IPS DF 4.7 (cell line): ENCODE measurements at regions not wholly inside any gene's neighbourhood (a gene's known extent, or its start where the extent isn't known, plus 50 kb on each side); places are given as distances from the start of the nearest gene placed in this dataset.

Source experiments
- DNase-seq: peaks from one replicate; pipeline ENCODE4 v3.0.0-alpha.2; 2013; ENCODE audit warnings: low spot score; ENCODE audit errors: extremely low read depth

DNA sequence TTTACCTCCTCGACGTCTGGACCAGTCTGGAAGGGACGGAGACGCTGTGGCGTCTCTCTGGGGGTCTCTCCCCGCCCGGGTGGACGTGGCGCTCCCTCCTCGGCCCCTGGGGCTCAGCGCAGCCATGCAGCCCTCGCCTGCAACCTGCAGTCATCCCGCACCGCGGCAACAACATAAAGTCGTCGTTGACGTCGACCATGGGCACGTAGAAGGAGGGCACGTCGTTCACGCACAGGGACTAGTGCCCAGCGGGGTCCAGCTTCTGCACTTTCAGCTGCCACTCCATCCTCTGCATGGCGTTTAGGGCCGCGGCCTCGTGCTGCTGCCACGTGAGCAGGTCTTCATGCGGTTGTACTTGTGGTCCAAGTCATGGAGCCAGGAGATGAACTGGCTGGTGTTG is 889.6 kb upstream of the LRRTM1 start:
- DNase-seq: no peak

DNA sequence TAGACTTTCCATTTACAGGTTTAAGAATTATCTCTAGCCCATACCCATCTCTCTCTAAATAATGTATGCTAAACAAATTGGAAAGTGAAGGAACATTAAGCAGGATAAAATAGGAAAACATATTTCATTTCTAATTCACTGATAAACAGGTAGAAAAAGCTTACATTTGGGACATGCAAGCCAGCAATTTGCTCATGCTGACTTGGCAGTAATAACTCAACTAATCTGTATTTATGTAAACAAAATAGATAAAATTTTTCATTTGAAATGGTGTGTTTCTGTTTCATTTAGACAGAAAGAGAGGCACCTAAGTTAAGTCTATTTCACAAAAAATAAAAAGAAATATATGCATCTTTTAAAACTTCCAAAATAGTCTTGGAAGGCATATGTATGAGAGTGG is 877.3 kb upstream of the LRRTM1 start:
- DNase-seq: no peak

DNA sequence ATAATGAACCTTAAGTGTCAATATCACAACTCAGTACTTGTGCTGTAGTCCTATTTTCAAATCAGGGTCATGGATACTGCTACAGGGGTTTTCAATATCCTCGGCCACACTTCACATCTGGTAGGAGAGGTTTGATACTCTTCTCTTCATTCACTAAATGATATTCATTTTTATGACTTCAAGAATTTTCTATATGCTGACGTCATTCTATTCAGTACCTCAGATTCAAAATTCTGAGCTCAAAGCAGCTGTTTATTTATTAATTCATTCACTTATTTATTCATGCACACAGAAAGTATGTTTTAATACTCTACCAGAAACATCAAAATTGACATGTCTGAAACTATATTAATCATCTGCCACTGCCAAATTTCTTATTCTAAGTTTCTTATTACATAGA is 866.9 kb upstream of the LRRTM1 start:
- DNase-seq: no peak

DNA sequence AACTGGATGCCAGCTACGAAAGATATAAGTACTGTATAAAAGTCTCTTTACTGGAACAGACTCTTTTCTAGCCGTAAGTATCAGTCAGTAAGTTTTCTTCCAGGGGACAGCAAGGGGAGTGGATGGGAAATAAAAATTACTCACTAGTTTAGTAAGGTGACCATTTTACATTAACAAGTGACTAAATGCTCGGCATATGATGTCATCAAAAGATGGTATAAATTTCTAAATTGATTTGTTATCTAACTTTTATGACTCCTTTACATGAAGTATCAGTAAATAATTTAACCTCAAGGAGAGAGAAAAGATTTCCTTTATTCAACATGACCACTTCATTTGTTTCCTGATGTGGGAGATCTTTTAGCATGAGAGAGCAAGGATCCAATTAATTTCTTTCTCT is 859.0 kb upstream of the LRRTM1 start:
- DNase-seq: no peak

DNA sequence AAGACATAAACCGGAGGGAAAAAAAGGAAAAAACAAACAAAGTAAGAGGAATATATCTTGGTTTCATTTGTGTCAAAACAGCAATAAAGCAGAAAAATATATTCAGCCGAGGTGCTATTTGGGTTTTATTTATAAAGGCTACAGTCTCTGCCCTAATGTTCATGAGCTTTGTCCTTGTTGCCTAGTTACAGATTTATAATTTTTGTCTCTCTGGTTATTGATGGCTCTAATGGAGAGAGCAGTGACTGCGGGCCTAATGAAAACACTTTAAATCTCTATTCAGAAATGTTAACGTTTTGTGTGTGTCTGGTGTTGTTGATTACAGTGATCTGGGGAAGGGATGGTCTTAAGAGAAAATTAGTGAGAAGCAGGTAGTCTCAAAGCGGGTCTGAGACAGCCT is 854.0 kb upstream of the LRRTM1 start:
- DNase-seq: no peak

DNA sequence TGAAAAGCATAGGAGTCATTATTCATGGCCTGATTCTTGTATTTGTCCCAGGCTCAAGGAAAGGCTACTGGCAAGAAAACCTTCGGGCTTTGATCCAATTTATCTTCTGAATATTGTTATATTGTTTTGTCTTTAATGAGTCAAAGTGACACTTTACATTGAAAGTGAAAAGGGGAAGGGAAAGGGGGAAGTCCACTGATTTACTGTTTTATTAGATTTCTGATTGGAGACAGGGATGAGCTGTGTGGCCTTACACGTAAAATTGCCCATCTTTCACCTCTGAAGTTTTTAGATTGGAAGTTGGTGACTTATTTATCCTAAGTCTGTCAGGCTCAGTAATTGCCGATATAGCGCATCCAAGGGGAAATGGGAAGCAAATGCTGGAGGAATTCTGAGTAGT is 843.8 kb upstream of the LRRTM1 start:
- no peak for DNase-seq

DNA sequence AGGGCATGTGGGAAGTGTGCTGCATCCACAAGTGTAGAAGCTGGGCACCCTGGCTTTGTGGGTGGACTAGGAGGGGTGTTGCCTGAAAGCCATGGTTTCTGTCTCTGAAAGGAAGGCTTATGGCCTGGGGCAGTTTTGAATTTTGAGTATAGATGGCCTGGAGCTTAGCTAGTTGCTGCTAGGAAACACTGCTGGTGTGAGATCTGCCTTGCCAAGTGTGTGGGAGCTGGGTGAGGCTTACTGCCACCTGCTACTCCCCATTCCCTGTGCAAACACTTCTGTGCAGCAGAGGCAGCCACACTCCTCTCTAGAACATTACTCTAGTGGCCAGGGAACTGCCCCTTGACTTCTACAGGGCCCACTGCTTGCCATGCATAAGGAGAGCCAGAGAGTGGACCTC is 831.7 kb upstream of the LRRTM1 start:
- no peak for DNase-seq

DNA sequence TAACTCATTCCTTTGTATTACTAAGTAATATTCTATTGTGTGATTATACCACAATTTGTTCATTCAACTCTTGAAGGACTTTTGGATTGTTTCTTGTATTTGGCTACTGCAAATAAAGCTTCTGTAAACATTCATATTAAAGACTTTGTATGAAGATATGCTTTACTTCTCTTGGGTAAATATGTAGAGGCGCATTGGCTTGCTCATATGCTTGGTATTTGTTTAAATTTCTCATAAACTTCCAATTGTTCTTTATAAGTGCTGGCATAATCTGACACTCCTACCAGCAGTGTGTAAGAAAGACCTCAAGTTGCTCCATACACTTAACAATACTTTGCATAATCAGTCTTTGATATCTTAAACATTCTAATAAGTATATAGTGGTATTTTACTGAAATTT is 792.8 kb upstream of the LRRTM1 start:
- no peak for DNase-seq

DNA sequence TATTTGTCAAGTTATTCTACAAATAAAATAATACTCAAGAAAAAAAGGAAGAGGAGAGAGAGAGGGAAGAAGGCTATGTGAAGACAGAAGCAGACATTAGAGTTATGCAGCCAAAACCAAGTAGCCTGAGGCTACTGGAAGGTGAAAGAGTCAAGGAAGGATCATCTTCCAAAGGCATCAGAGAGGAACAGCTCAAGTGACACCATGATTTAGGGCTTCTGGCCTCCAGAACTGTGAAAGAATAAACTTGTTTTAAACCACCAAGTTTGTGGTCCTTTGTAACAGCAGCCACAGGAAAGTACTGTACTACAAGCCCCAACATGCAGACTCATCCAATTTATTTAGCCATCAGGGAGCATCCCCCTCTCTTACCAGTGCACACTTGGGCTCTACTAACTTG is 788.5 kb upstream of the LRRTM1 start:
- no peak for DNase-seq

DNA sequence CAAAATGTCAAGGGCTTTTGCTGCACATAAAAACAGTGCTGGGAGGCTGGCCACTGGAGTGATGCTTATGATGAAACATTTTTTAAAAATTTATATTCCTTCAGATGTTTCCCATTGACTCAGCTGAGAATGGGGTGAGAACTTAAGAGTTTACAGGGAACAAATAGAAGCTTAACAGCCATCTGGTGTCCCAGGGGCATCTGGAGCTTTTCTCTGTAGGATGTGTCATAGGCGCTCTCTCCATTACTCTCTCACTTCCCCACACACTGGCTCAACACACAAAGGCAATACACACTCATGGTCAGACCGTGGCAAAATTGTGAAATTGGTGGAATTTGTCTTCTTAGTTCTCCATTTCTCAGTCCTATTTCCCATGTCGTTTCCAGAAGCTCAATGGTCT is 783.1 kb upstream of the LRRTM1 start:
- no peak for DNase-seq

DNA sequence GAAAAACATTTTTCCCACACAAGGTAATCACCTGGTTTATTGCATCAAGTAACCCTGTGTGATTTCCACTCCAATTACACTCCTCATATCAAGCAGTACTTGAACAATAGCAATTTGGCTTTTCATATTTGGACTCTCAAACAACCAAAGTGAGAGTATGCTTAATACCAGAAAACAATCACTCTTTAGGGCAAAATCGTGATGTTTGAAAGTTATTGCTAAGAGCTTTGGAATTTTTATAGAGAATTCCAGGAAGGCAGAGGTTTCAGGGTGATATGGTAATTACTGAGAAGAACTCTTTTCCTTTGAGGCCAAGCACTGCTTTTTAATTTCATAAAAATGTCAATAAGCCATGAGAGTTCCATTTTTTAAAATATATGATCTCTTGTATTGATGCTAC is 779.5 kb upstream of the LRRTM1 start:
- no peak for DNase-seq

DNA sequence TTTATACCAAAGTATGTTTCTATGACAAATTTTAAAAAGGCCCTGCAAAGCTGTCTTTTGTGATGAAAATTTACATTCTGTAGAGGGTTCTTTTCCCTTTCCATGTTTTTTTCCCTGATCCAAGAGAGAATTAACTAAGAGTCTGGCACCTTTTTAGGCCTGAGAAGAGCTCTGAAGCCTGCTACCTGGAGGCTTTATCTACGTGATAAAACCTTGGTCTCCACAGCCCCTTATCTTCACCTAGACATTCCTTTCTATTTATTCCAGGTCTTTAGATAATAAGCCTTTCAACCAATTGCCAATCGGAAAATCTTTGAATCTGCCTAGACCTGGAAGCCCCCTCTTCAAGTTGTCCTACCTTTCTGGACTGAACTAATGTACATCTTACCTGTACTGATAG is 774.1 kb upstream of the LRRTM1 start:
- no peak for DNase-seq

DNA sequence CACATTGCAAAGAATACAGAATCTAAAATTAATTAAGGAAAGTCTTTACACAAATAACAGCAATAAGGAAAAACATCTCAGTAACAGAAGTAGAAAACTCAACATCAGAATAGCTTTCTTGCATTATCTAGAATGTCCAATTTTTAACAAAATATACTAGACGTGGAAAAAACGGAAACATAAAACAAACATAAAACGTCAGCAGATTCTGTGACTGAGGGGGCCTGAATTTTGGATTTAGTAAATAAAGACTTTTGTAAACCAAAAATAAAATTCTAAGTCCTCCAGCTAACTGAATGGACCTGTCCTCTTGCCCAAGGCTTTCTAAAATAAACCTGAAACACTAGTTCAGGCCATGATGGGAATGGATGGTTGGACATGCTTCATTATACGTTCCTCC is 773.5 kb upstream of the LRRTM1 start:
- no peak for DNase-seq

DNA sequence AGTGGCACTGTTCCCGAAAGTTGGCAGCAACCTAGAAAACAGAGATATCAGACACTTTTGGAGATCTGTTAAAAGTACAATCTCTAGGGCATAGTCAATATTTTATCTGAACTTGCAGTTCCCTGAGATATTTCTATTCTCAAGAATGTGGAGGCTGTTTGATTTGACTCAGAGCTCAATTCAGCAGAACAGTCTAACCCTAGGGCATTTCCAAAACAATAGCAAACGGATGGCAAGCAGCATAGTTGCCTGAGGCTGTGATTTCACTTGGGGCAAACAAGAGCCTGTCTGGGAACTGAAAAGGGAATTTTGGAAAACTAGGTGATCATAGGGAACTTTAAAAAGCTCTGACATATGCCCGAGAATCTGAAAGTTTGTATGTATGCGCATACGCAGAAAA is 772.8 kb upstream of the LRRTM1 start:
- peak; percentile 25 for DNase-seq

DNA sequence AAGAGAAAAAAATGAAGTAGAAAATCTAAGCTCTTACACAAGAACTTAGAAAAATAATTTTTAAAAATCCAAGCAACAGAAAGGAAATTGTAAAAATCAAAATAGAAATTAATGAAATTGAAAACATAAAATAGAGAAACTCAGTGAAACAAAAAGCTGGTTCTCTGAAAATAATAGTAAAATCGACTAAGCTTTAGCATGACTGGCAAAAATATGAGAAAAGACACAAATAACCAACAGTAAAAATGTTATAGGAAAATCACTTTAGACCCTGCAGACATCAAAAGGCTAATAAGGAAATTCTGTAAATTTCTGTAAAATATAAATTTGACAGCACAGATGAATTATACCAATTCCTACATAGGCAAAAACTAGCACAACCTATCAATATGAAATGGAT is 768.9 kb upstream of the LRRTM1 start:
- DNase-seq: no peak

DNA sequence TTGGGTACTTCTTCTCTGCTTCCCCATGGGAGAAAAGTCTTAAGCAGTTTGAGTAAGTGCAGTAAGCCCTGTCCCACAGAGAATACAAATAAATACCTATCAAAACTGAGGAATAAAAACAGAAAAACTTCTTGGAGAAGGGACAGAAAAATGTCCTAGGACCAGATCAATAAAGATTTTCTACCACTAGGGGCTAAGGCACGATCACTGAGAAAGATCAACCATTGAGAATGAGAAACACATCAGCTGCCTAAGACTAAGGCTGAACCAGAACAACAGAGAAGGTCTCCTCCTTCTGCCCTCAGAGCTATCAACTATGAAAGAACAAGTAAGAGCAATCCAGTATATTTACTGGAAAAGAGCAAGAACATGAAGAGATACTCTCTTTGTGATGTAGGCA is 763.6 kb upstream of the LRRTM1 start:
- no peak for DNase-seq

DNA sequence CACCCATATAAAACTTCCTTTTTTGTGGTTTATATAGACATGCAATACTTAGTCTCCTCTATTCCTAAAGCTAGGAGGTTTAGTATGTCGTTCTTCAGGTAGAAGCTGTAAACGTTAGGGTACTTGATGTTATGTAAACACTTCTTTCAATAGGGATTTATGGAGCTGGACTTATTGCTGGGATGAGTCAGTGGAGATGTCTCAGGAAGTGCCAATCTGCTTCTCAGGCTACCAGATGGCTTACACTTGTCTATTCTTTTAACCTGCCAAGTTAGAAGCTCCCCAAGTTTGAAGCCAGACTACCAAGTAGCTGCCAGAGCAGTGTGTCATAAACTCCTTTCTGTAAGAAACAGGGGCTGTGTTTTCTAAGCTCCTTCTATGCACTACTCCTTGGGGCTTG is 756.5 kb upstream of the LRRTM1 start:
- DNase-seq: no peak

DNA sequence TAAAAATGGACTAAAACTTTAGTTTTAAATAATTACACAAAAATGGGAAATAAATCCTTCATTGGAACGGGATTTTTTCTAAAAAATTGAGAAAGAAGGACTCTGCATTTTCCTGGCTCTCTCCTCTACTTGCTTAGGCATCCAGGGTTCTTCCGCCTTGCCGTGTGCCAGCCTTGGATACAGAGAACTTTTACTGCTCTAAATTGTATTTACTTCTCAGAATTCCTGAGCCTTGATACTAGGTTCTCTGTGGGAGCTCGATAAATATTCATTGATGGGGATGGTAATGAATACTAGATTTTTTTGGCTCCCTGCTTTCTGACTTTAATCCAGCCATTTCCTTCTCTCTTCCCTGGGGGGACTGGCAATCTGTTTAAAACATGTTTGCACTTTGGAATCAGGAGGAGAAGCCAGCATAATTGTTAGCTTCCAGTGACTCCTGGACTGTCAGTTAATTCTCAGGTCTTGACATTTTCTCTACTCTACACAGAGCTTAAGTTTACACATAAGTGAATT is 746.1 kb upstream of the LRRTM1 start:
- DNase-seq: no peak

DNA sequence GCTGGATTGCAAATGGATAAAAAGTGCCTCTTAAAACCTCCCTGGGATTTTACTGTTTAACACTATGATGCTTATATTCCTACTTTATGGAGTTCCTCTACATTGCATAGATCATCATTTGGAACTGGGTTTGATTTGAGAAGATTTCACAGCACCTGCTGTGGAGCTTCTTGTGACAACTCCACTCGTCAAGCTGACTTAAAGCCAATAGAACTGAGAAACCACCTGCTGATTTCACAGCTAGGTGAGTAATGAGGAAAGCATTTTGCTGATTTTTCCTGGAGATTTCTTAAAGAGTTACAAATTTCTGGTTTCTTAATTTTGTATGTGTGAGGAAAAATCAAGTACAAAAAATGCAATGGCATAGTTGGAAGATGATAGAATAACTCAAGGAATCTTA is 739.1 kb upstream of the LRRTM1 start:
- no peak for DNase-seq

DNA sequence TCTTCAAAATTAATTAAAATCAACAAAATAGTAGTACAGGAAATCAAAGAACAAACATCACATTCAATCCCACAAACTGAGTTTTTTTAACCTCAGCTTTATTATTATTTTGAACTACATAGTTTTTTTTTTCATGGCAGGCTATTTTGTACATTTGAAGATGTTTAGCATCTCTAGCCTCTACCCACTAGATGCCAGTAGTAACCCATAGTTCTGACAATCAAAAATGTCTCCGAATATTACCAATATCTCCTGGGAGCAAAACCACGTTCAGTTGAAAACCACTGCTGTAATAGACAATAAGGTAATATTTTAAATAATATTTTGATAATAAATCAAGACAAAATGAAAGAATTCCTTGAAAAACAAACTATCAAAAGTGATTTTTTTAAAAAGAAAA is 702.6 kb upstream of the LRRTM1 start:
- no peak for DNase-seq

DNA sequence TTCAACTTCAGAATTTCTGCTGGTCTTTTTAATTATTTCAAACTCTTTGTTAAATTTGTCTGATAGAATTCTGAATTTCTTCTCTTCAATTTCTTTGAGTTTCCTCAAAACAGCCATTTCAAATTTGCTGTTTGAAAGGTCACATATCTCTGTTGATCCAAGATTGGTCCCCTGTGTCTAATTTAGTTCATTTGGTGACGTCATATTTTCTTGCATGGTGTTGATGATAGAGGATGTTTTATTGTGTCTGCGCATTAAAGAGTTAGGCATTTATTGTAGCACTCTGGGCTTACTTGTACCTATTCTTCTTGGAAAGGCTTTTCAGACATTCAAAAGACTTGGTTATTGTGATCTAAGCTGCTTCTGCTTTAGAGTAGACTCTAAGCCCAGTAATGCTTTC is 698.4 kb upstream of the LRRTM1 start:
- DNase-seq: no peak

DNA sequence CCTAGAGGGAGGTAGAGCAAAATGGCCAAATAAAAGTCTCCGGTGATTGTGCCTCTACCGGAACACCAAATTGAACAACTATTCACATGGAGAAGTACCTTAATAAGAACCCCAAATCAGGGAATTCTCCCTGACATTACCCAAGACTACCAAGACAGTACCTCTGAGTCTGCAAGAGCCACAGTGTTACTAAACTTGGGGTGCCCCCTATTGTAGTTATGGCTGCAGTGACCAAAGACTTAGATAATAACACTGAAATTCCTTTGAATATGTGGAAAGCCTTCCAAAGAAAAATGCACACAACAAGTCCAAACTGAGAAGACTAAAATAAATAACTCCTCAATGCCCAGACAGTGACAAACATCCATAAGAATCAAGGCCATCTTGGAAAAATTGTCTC is 682.9 kb upstream of the LRRTM1 start:
- DNase-seq: no peak

DNA sequence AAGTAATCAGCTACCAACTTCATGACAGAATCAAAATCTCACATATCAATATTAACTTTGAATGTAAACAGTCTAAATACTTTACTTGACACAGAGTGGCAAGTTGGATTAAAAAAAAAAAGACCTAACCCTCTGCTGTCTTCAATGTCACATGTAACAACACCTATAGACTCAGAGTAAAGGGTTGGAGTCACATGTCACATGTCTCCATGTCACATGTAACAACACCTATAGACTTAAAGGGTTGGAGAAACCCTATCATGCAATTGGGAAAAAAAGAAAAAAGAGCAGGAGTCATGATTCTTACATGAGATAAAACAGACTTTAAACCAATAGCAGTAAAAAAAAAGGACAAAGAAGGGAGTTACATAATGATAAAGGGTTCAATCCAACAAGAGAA is 665.3 kb upstream of the LRRTM1 start:
- DNase-seq: no peak

DNA sequence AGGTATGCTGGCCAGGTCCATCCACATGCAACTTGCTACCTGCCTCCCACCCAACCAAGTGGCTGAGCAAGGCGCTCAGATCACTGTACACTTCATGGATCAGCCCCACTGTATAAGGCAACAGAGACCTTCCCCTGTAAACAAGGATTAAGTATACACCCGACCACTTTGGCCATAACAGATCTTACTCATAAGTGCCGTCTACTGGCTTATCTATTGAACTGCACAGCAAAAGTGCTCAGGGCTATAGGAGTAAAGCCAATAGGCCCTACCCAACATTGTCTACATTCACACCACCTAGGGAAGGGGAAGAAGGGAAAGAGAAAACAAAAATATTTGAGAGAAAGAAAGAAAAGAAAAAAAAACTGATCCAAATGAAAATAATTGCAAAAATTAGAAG is 663.9 kb upstream of the LRRTM1 start:
- DNase-seq: no peak
